Activated T-helper 9 cell treated with anti-CD3 and anti-CD28 coated beads, Interleukin-2, amount 50 U/mL, for 16 hours (primary cell): ENCODE measurements at regions not wholly inside any gene's neighbourhood (a gene's known extent, or its start where the extent isn't known, plus 50 kb on each side); places are given as distances from the start of the nearest gene placed in this dataset.
A peak's percentile ranks its signal among the peaks of the same experiment; 100 is the strongest.

Experiments
- DNase-seq: peaks from one replicate; pipeline ENCODE4 v3.0.0-alpha.2; 2020; ENCODE audit warnings: low read depth

- DNase-seq = no peak
Observed at GRCh38 chr6:14735956-14736486, 509.8 kb upstream of the JARID2 start.

- no peak for DNase-seq
Observed at GRCh38 chr6:14736554-14736953, 509.3 kb upstream of the JARID2 start.

- DNase-seq = no peak
Observed at GRCh38 chr6:14738497-14738896, 507.4 kb upstream of the JARID2 start.

- DNase-seq = no peak
Observed at GRCh38 chr6:14738933-14739332, 506.9 kb upstream of the JARID2 start.

DNA sequence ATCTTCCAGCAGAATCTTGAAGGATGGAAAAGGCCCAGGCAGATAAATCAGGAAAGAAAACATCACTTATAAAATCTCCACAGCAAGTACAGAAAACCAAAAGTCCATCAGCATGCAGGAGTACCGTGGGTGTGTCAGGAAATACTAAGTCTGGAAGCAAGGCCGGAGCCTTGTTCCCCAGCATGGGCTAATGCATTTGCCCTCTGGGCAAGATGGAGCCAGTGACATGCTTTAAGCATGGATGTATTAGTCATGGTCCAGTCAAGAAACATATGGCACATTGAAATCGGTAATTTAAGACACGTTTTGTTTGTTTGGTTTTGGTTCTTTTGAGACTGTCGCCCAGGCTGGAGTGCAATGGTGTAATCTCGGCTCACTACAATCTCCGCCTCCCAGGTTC lies 506.0 kb upstream of the JARID2 start:
- DNase-seq = no peak

- DNase-seq = no peak
Observed at GRCh38 chr6:14742171-14742570, 503.7 kb upstream of the JARID2 start.

- no peak for DNase-seq
Observed at GRCh38 chr6:14742680-14743079, 503.2 kb upstream of the JARID2 start.

DNA sequence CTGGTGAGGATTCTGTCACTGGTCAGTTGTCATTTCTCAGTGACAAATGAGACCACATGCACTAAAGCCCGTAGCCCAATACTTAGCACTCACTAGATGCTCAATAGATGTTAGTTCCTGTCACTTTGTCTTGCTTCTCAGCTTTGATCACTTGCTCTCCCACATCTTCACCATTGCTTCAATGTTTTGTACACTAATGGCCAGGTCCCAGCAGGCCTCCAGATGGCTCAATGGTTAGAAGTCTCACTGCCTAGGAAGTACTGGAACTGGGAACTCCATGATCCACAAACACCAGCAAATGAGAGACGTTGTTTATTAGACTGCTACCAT lies 502.8 kb upstream of the JARID2 start:
- DNase-seq = no peak

DNA sequence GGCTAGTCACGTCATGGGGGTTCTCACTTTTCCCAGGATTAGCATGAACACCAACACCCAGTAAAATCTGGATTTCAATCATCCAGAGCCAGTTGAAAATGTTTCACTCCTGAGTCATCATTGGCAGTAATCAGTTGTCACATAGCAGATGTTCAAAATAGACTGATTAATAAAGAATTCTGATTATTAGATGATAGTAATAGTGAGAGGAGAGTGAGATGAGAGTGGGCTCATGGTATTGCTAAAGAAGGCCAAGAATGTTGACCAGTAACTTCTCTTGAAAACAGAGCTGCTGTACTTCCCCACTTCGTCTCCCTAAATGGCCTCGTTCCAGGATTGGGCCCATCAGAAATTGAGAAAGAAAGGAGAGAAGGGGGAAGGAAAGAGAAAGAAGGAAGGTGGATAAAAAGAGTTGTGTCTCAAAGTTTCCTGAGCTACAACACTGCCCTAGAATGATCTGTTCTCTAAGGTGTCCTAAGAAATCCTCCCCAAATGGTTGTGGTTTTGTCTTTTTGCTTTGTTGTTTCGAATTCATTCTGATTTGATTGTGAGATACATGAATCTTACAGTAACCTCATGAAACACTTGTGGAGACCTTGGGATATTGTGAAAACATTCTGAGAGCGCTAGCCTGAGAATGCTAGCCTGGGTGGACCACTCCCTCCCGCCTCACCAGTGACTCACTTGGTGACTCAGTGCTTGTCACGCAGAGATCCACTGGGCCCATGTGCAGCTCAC lies 502.2 kb upstream of the JARID2 start:
- peak; percentile 74 for DNase-seq

- no peak for DNase-seq
Observed at GRCh38 chr6:14744212-14744556, 501.7 kb upstream of the JARID2 start.

DNA sequence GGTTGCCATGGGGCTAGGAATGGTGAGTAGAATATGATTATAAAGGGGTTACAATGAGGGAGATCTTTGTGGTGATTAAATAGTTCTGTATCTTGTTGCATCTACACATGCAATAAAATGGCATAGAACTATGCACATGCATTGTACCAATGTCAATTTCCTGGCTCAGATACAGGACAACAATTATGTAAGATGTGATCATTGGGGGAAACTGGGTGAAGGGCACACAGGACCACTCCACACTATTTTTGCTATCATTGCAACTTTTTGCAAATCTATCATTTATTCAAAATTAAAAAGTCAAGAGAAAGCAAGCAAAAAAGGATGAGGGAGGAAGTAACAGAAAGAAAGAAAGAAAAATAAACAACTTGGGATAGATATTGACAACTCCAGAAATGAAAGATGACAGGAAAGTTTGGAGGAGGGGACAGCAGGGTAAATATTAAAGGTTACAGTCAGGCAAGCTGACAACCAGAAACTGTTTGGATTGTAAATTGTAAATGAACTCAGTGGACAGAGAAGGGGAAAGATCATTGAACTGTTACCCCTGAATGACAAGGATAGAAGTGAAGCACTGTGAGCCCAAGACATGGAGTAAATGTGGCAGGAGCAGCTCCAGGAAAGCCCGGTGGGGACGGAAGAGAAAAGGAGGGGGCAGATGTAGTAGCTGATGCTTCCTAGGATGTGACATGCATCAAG lies 499.6 kb upstream of the JARID2 start:
- DNase-seq = no peak

DNA sequence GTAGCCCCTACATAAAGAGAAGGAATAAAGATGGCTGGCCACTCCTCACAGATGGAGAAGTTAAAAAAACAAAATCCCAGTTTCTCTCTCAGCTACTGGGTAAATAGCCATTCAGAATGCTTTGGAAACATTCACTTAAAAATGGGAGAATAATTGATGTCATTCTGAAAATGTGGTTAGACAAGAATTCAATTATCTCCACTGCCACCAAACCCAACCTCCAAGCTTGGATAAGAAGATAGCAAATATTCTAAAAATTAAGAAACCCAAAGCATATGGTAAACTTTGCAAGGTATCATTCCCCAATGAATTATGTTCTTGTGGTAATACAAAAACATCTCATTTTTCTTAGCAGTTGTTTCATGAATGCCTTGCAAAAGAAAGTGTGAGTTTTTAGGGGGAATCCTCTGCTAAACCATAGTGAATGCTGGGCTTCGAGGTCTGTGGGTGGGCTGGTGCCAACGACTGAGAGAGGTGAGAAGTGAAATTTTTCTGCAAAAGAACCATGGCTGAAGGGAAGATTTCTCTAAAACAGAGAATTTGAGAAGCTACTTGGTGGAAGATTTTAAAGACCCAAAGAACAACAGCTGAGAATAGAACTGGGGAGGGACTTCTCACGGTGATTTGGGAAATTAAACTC lies 497.9 kb upstream of the JARID2 start:
- peak; percentile 33 for DNase-seq

- no peak for DNase-seq
Observed at GRCh38 chr6:14748679-14749078, 497.2 kb upstream of the JARID2 start.

DNA sequence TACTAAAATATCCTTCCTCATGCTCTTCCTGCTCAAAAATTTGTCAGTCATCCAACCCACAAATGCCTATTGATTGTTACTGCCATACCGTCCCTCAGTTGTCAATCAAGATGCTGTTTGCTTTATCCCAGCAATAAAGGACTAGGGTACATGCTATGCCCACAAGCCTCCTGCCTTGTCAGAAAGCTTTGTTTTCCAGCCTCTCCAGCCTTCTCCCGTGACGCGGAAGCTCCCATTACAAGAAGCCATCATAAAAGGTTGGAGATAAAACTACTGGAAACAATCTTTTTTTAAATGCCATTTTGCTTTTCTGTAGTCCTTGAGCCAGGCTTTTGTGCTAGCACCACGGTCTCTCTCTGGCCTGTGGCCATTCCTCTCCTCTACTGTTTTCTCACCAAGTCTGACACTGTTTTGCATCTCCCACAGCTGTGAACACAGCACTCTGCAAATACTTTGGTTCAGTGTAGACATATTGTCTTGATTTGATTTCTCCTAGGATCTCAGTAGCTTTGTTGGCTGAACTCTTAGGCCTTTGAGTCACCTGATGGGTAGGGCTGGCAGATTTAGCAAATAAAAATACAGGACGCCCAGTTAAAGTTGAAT lies 495.7 kb upstream of the JARID2 start:
- no peak for DNase-seq

- no peak for DNase-seq
Observed at GRCh38 chr6:14751645-14752175, 494.2 kb upstream of the JARID2 start.

- DNase-seq = peak; percentile 59
Observed at GRCh38 chr6:14754751-14755513, 490.9 kb upstream of the JARID2 start.

- no peak for DNase-seq
Observed at GRCh38 chr6:14756340-14756739, 489.5 kb upstream of the JARID2 start.

DNA sequence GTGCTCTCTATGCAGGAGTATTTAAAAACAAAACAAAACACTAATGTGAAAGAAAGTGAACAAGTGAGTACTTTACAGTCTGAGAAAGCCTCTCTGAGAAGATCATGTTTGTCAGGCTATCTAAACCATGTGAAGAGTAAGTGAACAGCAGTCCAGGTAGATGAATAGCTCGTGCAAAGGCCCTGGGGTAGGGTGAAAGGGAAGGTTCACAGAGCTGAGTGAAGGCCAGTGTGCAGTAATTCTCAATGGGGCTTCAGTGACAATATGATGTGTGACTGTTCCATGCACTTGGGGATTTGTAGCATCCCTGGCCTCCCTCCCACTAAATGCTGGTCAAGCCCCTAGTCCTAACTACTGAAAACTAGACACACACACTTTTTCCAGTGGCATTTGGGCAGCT lies 488.9 kb upstream of the JARID2 start:
- no peak for DNase-seq

GRCh38 chr6:14757418-14757817 lies 488.5 kb upstream of the JARID2 start:
- DNase-seq = no peak

DNA sequence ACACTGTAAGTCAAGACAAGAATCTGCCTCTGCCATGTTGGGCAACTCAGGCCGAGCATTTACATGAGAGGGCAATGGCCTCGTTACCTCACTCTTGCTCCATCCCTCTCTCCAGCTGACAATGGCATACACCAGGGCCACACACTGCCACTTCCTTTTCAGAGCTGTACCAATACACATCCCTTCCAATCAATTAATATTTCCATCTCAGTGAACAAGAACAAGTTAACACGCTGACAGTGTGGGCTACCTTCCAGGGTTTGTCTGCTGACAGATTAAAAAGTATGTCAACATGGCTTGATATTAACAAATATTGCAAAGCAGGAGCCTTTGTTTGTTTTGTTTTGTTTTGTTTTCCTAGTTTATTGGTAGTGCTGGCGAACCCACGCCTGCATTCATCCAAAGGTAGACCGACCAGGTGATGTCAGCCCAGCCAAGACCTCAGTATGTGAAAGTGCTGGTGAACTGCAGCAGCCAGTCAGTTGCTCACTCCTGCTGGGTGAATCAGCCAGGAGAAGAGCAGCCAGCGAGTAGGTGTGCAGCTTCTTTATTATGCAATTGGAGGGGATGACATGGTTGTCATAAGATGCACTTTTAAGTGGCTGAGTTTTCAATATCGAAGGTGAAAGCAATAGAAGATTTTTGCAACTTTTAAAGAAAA lies 487.3 kb upstream of the JARID2 start:
- DNase-seq = peak; percentile 19

DNA sequence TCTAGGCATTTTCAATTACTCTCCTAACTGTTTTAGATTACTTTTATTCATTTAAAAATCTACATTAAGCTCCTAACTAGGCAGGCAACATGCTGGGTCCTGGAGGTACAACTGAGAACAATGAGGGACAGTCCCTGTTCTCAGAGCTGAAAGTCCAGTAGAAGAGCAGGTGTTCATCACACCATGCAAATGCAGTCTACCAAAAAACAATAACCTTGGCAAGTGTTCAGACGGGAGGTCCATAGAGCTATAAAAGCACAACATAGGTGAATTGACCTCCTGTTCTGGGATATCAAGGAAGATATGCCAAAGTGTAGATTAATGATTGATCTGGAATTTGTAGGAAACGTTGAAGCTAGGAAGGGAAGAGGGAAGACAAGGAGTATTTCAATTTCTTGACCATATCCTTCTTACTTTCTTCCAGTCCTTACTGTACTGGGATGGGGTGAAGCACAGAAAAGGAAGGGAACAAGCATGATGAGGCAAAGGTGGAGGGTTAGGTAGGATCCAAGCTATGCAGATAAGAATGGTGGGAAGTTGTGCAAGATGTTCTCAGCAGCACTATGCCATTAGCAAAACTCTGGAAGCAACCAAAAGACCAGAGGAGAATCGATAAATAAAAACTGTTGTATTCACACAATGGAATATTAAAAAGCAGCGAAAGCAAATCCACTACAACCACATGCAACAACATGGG lies 485.7 kb upstream of the JARID2 start:
- DNase-seq = no peak
